Liver (tissue), 8 donors: ENCODE measurements at regions not wholly inside any gene's neighbourhood (a gene's known extent, or its start where the extent isn't known, plus 50 kb on each side); places are given as distances from the start of the nearest gene placed in this dataset.
"Not testable (repeated sequence)": the region's sequence is repeated elsewhere in the genome, so short reads cannot be mapped to it uniquely, and the experiment has no call there.

Source experiments
- DNase-seq: peaks from one replicate; pipeline ENCODE4 v3.0.0-alpha.2; 2017; ENCODE audit warnings: low spot score
- H3K27ac ChIP-seq, 2 donors: one replicate each; pipeline ENCODE4 v1.7.0; 2013; ENCODE audit warnings: inconsistent platforms in 2 of 2, low read length in 2 of 2, control low read depth in 1 of 2, low read depth in 1 of 2, mild to moderate bottlenecking in 1 of 2
- H3K27me3 ChIP-seq, 4 donors: one replicate each; pipeline versions ENCODE4 v1.6.1 to v1.7.0; 2013; ENCODE audit warnings: low read length in 3 of 4, inconsistent platforms in 1 of 4, mild to moderate bottlenecking in 1 of 4, moderate library complexity in 1 of 4; ENCODE audit not compliant: control insufficient read depth in 4 of 4, insufficient read depth in 4 of 4
- H3K36me3 ChIP-seq, 4 donors: one replicate each; pipeline versions ENCODE4 v1.6.1 to v1.7.0; 2013; ENCODE audit warnings: low read length in 3 of 4, mild to moderate bottlenecking in 3 of 4, low read depth in 1 of 4, moderate library complexity in 1 of 4; ENCODE audit not compliant: control insufficient read depth in 4 of 4, insufficient read depth in 3 of 4
- H3K4me1 ChIP-seq, 4 donors: one replicate each; pipeline versions ENCODE4 v1.6.1 to v1.7.0; 2013; ENCODE audit warnings: low read length in 3 of 4, mild to moderate bottlenecking in 3 of 4, moderate library complexity in 1 of 4; ENCODE audit not compliant: control insufficient read depth in 4 of 4, insufficient read depth in 4 of 4
- H3K4me3 ChIP-seq, 3 donors: one replicate each; pipeline versions ENCODE4 v1.6.1 to v1.7.0; 2013; ENCODE audit warnings: low read length in 3 of 3, control low read depth in 1 of 3, low read depth in 1 of 3, mild to moderate bottlenecking in 1 of 3
- H3K9ac ChIP-seq, 2 donors: one replicate each; pipeline ENCODE4 v1.7.0; 2013; ENCODE audit warnings: low read length in 2 of 2, mild to moderate bottlenecking in 2 of 2, moderate library complexity in 2 of 2, control low read depth in 1 of 2, low read depth in 1 of 2
- H3K9me3 ChIP-seq, 4 donors: one replicate each; pipeline versions ENCODE4 v1.6.1 to v1.7.0; 2013; ENCODE audit warnings: low read length in 3 of 4; ENCODE audit not compliant: control insufficient read depth in 4 of 4
- EGR1 ChIP-seq, 2 donors: IDR thresholded peaks; 2 replicates each; pipeline ENCODE4 v1.6.1; 2016 to 2018; ENCODE audit warnings: antibody characterized with exemption in 2 of 2, low read depth in 2 of 2
- FOXA1 ChIP-seq: IDR thresholded peaks from 2 replicates; pipeline ENCODE4 v1.6.1; 2016; ENCODE audit warnings: antibody characterized with exemption
- FOXA2 ChIP-seq: IDR thresholded peaks from 2 replicates; pipeline ENCODE4 v1.6.1; 2016; ENCODE audit warnings: antibody characterized with exemption
- GABPA ChIP-seq, 2 donors: IDR thresholded peaks in 1 of 2; conservative IDR thresholded peaks in 1 of 2; 2 replicates each; pipeline ENCODE4 v1.6.1; 2016; ENCODE audit warnings: antibody characterized with exemption in 2 of 2, mild to moderate bottlenecking in 1 of 2, moderate library complexity in 1 of 2
- HNF4A ChIP-seq, 2 donors: conservative IDR thresholded peaks; 2 replicates each; pipeline ENCODE4 v1.6.1; 2016; ENCODE audit warnings: antibody characterized with exemption in 2 of 2, mild to moderate bottlenecking in 2 of 2
- HNF4G ChIP-seq: IDR thresholded peaks from 2 replicates; pipeline ENCODE4 v1.6.1; 2016; ENCODE audit warnings: antibody characterized with exemption
- JUND ChIP-seq, 2 donors: IDR thresholded peaks; 2 replicates each; pipeline ENCODE4 v1.6.1; 2016; ENCODE audit warnings: antibody characterized with exemption in 2 of 2
- NR2F2 ChIP-seq: IDR thresholded peaks from 2 replicates; pipeline ENCODE4 v1.6.1; 2016; ENCODE audit warnings: antibody characterized with exemption
- RAD21 ChIP-seq, 2 donors: IDR thresholded peaks; 2 replicates each; pipeline ENCODE4 v1.6.1; 2016; ENCODE audit warnings: antibody characterized with exemption in 2 of 2, mild to moderate bottlenecking in 2 of 2
- RXRA ChIP-seq, 2 donors: IDR thresholded peaks; 2 replicates each; pipeline ENCODE4 v1.6.1; 2017 to 2018; ENCODE audit warnings: antibody characterized with exemption in 2 of 2, mild to moderate bottlenecking in 1 of 2
- SP1 ChIP-seq: IDR thresholded peaks from 2 replicates; pipeline ENCODE4 v1.6.1; 2018; ENCODE audit warnings: antibody characterized with exemption, mild to moderate bottlenecking
- TAF1 ChIP-seq: conservative IDR thresholded peaks from 2 replicates; pipeline ENCODE4 v1.6.1; 2016; ENCODE audit warnings: antibody characterized with exemption, mild to moderate bottlenecking
- YY1 ChIP-seq: IDR thresholded peaks from 2 replicates; pipeline ENCODE4 v1.6.1; 2016; ENCODE audit warnings: antibody characterized with exemption, mild to moderate bottlenecking
- WGBS: extraction: QIAGEN DNeasy Blood & Tissue Kit; methylation state at CpG from one replicate; pipeline ENCODE4 v1.1.7; 2013; 5-methylcytosine and 5-hydroxymethylcytosine counted together
- TF ChIP-seq, protein P1 (sequence below): IDR thresholded peaks from 2 replicates; pipeline ENCODE4 v1.6.1; 2016; ENCODE audit warnings: antibody characterized with exemption
- TF ChIP-seq, protein P2 (sequence below): fragments of 150-350 bp; IDR thresholded peaks from 2 replicates; pipeline ENCODE4 v1.5.1; 2017; ENCODE audit warnings: improper control_type of control experiment, low read depth, low read length; ENCODE audit not compliant: missing input control
- TF ChIP-seq, protein P3 (sequence below): IDR thresholded peaks from 2 replicates; pipeline ENCODE4 v1.6.1; 2016; ENCODE audit warnings: antibody characterized with exemption, mild to moderate bottlenecking
- TF ChIP-seq, protein P4 (sequence below): IDR thresholded peaks from 2 replicates; pipeline ENCODE4 v1.6.1; 2016; ENCODE audit warnings: antibody characterized with exemption
- TF ChIP-seq, protein P5 (sequence below): IDR thresholded peaks from 2 replicates; pipeline ENCODE4 v1.6.1; 2016; ENCODE audit warnings: antibody characterized with exemption
- donor health status: healthy.
- donor health status: healthy.
- donor health status: healthy.
- donor health status: healthy.
- donor health status: healthy.

DNA sequence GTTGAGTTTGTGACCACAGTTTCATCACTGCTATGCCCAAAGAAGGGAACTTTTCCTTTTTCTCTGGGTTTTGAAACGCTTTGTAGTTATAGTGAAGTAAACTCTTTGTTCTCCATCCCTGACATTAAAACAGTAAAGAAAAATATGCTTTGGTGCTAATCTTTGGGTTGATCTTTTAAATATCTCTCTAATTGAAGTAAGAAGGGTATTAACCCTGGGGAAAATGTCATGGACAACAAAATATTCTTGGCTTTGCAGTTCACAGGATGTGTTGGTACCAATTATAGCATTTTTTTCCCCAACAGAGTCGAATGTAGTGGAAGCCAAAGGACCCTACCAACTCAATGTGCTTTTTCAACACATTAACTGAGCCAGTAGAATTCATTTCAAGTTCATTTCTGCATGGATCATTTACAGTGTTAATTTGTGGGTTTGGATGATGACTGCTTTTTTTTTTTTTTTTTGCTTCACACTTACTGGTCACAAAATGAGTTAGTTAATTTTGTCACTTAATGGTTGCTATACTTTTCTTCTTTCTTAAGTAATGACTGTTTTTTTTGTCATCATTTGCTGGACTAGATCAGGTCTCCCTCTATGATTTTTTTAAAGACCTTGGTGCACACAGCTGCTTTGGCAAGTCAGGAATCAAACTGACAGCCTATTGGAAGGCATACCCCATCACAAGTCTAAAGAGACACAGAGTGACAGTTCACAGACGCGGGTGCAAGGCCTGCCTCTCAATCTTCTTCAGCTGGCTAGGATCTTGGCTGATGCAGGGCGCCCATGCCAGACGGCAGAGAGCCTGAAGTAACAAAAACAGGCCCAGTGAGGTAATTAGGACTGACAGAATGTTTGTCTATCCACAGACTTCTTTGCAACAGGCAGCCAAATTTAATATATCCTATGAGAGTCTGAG lies 98.8 kb upstream of the MMADHC start:
- TF ChIP-seq, protein P1, sequence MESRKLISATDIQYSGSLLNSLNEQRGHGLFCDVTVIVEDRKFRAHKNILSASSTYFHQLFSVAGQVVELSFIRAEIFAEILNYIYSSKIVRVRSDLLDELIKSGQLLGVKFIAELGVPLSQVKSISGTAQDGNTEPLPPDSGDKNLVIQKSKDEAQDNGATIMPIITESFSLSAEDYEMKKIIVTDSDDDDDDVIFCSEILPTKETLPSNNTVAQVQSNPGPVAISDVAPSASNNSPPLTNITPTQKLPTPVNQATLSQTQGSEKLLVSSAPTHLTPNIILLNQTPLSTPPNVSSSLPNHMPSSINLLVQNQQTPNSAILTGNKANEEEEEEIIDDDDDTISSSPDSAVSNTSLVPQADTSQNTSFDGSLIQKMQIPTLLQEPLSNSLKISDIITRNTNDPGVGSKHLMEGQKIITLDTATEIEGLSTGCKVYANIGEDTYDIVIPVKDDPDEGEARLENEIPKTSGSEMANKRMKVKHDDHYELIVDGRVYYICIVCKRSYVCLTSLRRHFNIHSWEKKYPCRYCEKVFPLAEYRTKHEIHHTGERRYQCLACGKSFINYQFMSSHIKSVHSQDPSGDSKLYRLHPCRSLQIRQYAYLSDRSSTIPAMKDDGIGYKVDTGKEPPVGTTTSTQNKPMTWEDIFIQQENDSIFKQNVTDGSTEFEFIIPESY = no peak
- TF ChIP-seq JUND (IDR thresholded peaks at IDR 0.05) (no peak), EGR1 (IDR thresholded peaks at IDR 0.05; ENCODE audit: low read depth in 2 of 2) (no peak), GABPA (IDR thresholded peaks at IDR 0.05 in 1 of 2, conservative IDR thresholded peaks at IDR 0.05 in 1 of 2) (no peak), RAD21 (IDR thresholded peaks at IDR 0.05) (no peak), YY1 (no peak), HNF4G (no peak), TAF1 (no peak), SP1 (no peak), FOXA2 (no peak), RXRA (IDR thresholded peaks at IDR 0.05) (no peak), FOXA1 (no peak), NR2F2 (no peak), HNF4A (conservative IDR thresholded peaks at IDR 0.05) (no peak)
- TF ChIP-seq, protein P2, sequence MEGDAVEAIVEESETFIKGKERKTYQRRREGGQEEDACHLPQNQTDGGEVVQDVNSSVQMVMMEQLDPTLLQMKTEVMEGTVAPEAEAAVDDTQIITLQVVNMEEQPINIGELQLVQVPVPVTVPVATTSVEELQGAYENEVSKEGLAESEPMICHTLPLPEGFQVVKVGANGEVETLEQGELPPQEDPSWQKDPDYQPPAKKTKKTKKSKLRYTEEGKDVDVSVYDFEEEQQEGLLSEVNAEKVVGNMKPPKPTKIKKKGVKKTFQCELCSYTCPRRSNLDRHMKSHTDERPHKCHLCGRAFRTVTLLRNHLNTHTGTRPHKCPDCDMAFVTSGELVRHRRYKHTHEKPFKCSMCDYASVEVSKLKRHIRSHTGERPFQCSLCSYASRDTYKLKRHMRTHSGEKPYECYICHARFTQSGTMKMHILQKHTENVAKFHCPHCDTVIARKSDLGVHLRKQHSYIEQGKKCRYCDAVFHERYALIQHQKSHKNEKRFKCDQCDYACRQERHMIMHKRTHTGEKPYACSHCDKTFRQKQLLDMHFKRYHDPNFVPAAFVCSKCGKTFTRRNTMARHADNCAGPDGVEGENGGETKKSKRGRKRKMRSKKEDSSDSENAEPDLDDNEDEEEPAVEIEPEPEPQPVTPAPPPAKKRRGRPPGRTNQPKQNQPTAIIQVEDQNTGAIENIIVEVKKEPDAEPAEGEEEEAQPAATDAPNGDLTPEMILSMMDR = no peak
- TF ChIP-seq, protein P3, sequence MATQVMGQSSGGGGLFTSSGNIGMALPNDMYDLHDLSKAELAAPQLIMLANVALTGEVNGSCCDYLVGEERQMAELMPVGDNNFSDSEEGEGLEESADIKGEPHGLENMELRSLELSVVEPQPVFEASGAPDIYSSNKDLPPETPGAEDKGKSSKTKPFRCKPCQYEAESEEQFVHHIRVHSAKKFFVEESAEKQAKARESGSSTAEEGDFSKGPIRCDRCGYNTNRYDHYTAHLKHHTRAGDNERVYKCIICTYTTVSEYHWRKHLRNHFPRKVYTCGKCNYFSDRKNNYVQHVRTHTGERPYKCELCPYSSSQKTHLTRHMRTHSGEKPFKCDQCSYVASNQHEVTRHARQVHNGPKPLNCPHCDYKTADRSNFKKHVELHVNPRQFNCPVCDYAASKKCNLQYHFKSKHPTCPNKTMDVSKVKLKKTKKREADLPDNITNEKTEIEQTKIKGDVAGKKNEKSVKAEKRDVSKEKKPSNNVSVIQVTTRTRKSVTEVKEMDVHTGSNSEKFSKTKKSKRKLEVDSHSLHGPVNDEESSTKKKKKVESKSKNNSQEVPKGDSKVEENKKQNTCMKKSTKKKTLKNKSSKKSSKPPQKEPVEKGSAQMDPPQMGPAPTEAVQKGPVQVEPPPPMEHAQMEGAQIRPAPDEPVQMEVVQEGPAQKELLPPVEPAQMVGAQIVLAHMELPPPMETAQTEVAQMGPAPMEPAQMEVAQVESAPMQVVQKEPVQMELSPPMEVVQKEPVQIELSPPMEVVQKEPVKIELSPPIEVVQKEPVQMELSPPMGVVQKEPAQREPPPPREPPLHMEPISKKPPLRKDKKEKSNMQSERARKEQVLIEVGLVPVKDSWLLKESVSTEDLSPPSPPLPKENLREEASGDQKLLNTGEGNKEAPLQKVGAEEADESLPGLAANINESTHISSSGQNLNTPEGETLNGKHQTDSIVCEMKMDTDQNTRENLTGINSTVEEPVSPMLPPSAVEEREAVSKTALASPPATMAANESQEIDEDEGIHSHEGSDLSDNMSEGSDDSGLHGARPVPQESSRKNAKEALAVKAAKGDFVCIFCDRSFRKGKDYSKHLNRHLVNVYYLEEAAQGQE = no peak
- TF ChIP-seq, protein P4, sequence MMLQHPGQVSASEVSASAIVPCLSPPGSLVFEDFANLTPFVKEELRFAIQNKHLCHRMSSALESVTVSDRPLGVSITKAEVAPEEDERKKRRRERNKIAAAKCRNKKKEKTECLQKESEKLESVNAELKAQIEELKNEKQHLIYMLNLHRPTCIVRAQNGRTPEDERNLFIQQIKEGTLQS = no peak
- TF ChIP-seq, protein P5, sequence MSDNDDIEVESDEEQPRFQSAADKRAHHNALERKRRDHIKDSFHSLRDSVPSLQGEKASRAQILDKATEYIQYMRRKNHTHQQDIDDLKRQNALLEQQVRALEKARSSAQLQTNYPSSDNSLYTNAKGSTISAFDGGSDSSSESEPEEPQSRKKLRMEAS = no peak

DNA sequence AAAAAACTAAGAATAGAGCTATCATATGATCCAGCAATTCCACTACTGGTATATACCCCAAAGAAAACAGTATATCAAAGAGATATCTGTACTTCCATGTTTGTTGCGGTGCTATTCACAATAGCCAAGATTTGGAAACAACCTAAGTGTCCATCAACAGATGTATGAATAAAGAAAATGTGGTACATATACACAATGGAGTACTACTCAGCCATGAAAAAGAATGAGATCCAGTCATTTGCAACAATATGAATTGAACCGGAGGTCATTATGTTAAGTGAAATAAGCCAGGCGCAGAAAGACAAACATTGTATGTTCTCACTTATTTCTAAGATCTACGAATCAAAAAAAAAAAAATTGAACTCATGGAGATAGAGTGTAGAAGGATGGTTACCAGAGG lies 97.8 kb upstream of the MMADHC start:
- H3K9me3 ChIP-seq, H3K36me3 ChIP-seq, DNase-seq, H3K27ac ChIP-seq, H3K9ac ChIP-seq, H3K4me1 ChIP-seq, H3K27me3 ChIP-seq, H3K4me3 ChIP-seq: not testable (repeated sequence)
- 97% methylated on average over 4 of the region's 4 CpGs for WGBS

More for the DNA sequence above, 98.8 kb upstream of the MMADHC start:
- no peak overlapping the region for H3K4me3 ChIP-seq
- no peaks in the 10 kb centered on the region for H3K4me1 ChIP-seq
- 83% methylated on average over 6 of the region's 6 CpGs for WGBS
- H3K27me3 ChIP-seq = no peaks in the 10 kb centered on the region
- no peaks in the 10 kb centered on the region for H3K9me3 ChIP-seq
- H3K36me3 ChIP-seq = no peaks in the 10 kb centered on the region
- H3K9ac ChIP-seq = no peak overlapping the region
- no peak for DNase-seq
- no peak overlapping the region for H3K27ac ChIP-seq
